Kidney tubule cell (primary cell): ENCODE measurements at regions not wholly inside any gene's neighbourhood (a gene's known extent, or its start where the extent isn't known, plus 50 kb on each side); places are given as distances from the start of the nearest gene placed in this dataset.
A peak's percentile ranks its signal among the peaks of the same experiment; 100 is the strongest.
"Not testable (repeated sequence)": the region's sequence is repeated elsewhere in the genome, so short reads cannot be mapped to it uniquely, and the experiment has no call there.

ENCODE experiments used
- DNase-seq: peaks from one replicate; pipeline ENCODE4 v3.0.0-alpha.2; 2018; ENCODE audit warnings: low spot score

DNA sequence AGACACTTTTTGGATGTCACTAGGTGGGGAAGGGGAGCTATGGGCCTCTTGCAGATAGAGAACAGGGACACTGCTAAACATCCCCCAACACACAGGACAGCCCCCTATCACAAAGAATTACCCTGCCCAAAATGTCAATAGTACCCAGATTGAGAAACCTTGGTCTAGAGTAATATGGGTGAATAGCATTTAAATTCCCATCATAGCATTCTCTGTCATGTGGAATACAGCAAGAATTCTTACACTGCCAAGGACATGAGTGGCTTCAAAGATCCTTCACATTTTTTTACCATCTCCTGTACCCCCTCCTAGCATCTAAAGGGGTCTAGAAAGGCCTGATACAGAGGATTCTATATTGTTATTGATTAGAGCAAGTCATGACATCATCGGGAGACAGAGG, 83.1 kb upstream of the SSTR4 start:
- no peak for DNase-seq

DNA sequence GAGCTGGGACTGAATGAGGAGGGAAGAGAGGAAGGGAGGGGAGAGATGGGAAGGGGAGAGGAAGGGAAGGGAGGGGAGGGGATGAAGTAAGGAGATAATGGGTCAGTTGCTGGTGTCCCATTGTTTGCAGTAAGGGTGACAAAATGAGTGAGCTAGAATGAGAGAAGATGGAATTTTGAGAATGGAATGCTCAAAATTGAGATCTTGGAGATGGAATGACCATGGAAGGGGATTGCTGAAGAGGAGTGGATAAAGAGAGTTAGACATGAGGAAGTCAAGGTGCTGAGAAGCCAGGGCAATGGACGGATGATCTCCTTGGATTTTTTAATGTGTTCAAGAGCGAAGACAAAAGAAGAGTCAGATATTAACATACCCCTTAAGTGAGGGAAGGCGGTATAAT, 80.5 kb upstream of the SSTR4 start:
- DNase-seq, result no peak

- DNase-seq, result no peak
Measured at GRCh38 chr20:22958390-22958789, 76.7 kb upstream of the SSTR4 start.

DNA sequence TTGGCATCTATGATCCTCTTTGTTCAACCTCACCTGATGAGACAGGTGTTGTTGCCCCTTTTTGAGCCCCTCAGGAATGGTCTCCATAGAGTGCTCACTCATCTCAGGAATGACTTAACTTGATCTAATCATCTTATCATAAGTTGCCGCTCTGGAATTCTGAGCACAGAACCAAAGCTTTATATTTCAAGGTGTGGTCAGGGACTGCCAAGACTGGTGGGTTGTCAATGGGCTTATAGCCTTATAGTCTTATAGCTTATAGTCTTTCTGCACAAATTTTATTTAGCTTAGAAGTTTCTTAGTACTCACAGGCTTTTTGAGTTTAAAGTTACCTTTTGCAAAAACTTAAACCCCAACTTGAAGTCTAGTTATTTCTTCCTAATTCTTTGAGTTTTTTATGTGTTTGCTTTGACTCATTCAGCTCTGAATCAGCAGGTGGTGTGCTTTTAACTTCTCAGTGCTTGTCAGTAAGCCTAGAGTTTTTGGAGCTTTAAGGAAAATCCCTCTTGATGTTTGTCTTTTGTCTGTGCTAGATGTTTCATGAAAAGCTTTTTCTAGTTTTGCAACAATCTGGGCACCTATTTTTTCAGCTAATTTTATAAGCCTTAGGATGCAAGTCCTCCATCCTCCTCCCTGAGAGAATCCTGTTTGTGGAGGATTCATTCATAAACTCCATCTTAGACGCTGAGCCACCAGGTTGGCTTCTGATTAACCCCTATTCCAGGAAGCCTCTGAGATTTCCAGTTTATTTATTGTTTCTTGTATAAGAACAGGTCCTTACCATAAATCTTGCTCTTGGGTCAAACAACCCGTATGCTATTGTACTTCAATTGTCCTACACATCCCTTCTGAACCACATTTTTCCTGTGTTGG, 72.3 kb upstream of the SSTR4 start:
- peak; percentile 50 for DNase-seq

GRCh38 chr20:22963581-22963980, 71.5 kb upstream of the SSTR4 start:
- DNase-seq, result no peak

DNA sequence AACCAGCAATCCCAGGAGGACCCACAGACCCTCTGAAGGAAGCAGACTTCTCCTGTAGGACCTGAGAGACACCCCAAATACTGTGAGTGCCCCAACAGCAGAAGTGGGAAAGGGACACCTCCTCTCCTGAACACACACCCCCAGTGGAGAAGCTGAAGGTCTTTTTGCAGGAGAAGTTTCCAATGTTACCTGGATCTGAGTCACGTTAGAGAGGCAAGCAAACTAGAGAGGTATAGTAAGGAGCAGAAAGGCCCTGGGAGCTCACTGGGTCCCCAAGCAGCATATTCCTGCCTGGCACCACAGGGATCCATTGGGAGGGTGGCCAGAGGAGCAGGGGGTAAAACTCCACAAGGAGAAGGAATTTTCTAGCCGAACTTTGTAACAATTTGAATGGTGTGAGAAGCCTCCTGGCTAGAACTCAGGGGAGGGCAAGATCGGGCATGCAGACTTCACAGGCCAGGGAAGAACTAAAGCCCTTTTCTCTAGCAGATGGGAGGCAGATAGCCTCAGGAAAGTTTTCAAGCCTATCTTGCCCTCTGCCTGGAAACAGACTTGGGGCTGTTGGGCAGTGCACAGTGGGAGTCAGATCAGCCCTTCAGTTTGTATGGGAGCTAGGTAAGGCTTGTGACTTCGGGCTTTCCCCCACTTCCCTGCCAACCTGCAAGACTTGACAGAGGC, 68.2 kb upstream of the SSTR4 start:
- DNase-seq, result no peak

- DNase-seq, result not testable (repeated sequence)
Measured at GRCh38 chr20:22967706-22968105, 67.4 kb upstream of the SSTR4 start.

DNA sequence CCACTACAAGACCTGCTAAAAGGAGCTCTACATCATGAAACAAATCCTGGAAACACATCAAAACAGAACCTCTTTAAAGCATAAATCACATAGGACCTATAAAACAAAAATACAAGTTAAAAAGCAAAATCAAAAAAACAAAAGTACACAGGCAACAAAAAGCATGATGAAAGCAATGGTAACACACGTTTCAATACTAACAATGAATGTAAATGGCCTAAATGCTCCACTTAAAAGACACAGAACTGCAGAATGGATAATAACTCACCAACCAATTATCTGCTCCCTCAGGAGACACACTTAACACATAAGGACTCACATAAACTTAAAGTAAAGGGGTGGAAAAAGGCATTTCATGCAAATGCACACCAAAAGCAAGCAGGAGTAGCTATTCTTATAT, 66.1 kb upstream of the SSTR4 start:
- not testable (repeated sequence) for DNase-seq

DNA sequence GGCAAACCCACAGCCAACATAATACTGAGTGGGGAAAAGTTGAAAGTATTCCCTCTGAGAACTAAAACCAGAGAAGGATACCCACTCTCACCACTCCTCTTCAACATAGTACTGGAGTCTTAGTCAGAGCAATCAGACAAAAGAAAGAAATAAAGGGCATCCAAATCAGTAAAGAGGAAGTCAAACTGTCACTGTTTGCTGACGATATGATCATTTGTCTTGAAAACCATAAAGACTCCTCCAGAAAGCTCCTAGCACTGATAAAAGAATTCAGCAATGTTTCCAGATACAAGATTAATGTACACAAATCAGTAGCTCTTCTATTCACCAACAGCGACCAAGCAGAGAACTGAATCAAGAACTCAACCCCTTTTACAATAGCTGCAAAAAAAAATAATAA, 64.0 kb upstream of the SSTR4 start:
- not testable (repeated sequence) for DNase-seq

DNA sequence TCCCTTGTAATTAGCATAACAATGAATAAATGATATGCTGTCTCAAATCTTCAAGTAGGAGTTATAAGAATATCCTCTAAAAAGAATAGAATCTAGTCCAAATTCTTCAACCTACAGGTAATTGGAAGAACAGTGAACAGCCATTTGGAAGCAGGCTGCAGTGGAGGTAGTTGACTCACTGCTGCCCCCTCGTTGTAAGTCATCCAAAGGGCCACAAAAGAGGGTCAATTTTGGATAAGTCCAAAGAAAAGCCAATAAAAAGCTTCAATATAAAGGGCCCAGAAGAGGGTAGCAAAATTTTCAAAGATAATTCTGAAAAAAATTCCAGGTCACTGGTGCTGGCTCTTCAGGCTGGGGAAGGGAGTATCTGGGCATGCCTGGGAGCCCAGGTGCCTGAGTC, 60.8 kb upstream of the SSTR4 start:
- DNase-seq, result peak; percentile 30

GRCh38 chr20:22977047-22977785, 57.9 kb upstream of the SSTR4 start:
- DNase-seq, result no peak

DNA sequence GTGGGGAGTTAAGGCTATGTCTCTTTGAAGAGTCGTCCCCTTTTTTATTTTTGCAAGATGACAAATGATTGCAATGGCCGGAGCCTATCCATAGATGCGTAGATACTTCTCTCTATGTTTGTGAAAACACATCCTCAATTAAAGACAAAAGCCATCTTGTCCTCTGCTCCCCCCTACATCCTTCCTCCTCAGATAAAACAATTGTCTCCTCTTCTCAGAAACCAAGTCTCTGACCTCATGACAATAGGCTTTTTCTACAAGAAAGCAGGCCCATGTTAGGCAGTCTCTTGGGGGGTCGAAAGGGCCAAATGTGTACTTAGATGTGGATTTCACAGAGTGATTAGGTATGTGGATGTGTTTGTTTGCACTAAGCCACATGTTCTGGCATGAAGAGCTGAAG, 51.1 kb upstream of the SSTR4 start:
- DNase-seq, result no peak

DNA sequence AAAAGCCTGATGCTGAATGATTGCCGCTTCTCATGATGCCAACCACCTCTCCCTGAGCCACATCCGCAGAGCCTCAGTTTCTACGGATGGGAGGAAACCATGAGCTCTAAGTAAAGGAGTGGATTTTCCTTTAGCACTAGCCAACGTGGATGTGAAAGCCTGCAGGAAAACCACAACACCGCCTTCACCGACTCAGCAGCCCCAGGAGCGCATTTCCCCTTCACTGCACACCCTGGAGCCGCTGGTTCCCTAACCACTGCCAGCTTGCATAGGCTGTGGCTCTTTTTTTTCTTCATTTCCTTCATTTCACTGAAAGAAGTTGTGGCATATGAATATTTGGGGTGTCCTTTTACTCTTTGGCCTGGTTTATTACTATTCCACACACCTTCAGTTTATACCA, 50.5 kb upstream of the SSTR4 start:
- peak; percentile 33 for DNase-seq

GRCh38 chr20:22985239-22985778, 49.8 kb upstream of the SSTR4 start:
- no peak for DNase-seq
